ENCODE measurements at regions not wholly inside any gene's neighbourhood (a gene's known extent, or its start where the extent isn't known, plus 50 kb on each side); places are given as distances from the start of the nearest gene placed in this dataset.
"Not testable (repeated sequence)": the region's sequence is repeated elsewhere in the genome, so short reads cannot be mapped to it uniquely, and the experiment has no call there.

DNA sequence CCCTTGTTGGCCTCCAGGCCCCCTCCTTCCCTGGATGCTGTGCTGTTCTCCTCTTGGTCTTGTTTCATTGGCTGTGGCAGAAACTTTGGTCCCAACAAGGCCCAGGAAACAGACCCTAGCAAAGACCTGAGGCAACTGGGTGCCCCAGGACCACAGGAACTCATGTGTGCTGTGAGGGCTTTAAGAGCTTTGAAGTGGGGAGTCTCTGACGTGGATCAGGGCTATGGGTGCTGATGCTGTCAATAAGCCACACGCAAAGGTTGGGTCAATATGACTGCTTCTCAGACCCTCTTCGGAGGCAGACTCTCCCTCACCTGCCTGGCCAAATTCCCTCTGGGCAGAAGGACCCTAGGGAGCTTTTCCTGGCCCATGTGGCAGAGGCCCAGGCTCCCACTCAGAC lies 91.5 kb upstream of the MLN start:
- no peak for DNase-seq (ENCODE audit: low read depth, low spot score)

DNA sequence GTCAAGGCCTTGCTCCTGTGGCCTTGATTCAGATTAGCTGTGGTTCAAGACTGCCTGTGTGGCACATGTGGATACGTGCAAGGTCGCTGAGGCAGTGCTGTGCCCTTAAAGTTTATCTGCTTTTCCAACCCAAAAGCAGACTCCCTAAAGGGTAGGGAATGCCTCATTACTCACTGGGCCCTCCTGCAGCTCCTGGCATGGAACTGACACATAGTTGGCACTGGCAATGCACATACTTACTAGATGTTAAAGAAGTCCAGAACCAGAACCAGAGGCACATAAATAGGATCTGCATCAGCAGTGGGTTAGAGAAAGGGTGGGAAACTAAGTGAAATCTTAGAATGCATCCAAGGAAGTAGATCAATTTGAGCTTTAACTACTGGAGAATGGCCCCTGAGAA lies 90.6 kb upstream of the MLN start:
- DNase-seq (ENCODE audit: low read depth, low spot score): no peak

DNA sequence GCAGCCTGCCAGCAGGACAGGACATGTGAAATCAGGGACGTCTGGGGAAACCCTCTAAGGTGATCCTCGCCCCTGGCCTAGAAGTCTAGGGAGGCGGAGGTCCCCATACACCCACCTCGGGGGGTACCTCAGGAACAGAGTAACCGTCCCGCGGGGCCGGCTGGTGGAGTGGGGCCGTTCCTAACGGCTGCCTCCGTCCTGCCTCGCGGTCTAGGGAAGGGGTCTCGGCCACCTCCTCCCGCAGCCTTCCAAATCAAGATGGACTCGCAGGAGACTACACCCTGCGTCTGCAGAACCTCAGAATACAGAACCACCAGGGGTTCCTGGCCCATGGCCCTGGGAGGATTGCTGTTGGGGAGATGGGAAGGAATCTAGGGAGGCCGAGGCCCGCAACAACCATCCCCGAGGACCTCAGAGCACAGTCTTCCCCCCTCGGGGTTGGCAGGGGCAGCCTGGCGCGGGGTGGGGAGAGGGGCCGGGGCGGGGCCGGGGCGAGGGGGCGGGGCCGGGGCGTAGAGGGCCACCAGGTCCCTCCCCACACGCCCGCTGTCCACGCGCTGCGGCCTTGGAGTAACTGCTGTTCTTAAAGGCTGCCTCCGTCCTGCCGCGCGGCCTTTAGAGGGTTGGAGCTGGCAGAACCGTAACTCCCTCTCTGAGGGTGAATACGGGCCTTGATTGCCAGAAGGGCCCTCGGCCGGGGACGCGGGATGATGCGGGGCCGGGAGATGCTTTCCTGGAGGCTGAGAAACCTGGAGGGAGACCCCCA lies 89.0 kb upstream of the MLN start:
- DNase-seq (ENCODE audit: low read depth, low spot score): no peak

- DNase-seq (ENCODE audit: low read depth, low spot score): no peak
Observed at GRCh38 chr6:33888664-33889200, 84.9 kb upstream of the MLN start.

DNA sequence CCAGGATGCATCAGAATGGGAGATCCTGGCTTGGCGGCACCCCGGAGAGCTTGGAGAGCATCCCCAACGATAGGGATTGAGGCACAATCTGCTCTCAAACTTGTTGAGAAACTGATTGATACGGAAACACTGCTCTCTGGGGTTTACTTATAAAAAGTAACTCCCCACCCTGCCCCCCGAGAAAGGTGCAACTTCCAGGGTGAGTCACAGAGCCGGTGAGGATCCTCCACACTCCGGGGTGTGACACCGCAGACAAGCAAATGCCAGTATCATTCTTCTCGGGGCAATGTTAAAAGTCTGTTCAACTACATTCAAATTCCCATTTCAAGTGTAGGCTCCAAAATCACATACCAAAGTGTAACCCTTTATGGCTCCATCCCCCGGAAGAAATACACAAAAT lies 84.4 kb upstream of the MLN start:
- no peak for DNase-seq (ENCODE audit: low read depth, low spot score)

DNA sequence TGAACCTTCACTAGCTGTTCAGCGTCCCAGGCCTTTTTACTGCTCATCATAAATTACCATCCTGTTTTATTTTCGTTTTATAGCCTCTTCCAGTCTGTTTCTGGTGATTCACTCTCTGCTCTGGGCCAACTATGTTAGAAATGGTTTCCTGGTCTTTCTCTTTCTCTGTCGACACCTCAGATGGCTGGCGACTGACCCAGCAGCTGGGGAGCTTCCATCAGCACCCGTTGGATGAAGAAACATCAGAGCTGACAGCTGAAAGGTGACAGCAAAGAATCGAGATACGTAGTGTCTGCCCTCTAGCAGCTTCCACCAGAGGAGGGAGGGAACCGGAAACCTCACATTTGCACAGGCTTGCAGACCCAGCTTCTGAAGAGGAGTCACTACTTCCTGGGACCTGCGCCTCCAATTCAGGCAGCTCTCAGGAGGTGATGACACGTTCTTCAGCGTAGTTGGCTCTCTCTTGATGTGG lies 82.9 kb upstream of the MLN start:
- no peak for DNase-seq (ENCODE audit: low read depth, low spot score)

DNA sequence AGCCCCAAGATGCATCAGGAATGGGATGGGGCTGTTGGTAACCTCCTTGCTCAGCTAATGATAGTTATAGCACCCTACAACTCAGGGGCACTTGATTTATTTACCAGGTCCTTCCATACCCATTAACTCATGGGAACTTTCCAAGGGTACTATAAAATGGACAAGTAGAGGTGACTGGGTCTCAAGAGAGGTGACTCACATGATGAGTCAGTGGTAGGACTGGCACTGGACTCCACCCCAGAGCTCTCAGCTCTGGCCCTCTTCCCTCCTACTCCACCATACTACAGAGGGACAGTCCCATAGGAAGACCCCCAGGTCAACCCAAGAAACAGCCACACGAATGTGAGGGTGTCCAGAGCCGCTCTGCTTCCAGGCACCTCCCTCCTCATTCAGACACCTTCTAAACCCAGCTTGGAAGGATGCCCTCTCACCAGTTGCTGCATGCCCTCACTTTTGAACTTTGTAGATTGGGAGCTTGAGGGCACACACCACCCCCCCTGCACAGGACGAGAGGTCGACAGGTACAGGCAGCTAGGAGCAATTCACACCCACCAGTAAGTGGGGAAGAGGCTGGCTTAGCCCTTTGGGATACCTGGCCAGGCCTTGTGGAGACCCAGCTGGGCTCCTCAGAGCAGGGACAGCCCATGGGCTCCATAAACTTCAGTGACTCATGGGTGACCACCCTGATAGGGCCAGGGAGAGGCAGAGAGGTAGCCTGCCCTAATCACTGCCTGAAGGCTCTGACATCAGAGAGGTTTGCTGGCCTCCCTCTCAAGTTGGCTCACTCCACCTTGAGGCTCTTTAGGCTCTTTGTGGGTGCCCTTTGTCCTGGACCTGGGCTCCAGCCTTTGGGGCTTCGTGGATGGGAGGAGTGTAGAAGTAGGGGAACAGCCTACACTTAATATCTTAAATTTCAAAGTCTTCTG lies 81.6 kb upstream of the MLN start:
- no peak for DNase-seq (ENCODE audit: low read depth, low spot score)

GRCh38 chr6:33883621-33884020 lies 79.8 kb upstream of the MLN start:
- not testable (repeated sequence) for DNase-seq (ENCODE audit: low read depth, low spot score)

DNA sequence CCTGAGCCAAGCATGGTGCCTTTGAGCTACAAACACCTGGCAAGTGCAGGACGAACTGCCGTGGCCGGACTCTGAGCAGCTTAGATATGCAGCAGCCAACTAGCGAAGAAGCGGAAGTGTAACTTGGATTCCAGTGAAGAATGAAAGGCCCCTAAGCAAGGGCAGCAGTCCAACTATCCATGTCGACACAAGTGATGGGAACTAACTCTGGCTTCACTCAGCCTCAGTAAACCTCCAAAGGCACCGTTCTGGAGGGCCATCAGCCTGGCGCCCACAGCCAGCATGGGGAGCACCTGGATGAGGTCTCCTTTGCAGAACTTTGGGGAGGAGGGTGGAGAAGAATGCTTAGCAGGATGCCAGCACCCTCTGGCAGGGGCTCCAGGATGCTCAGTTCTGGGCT lies 78.4 kb upstream of the MLN start:
- DNase-seq (ENCODE audit: low read depth, low spot score): no peak

DNA sequence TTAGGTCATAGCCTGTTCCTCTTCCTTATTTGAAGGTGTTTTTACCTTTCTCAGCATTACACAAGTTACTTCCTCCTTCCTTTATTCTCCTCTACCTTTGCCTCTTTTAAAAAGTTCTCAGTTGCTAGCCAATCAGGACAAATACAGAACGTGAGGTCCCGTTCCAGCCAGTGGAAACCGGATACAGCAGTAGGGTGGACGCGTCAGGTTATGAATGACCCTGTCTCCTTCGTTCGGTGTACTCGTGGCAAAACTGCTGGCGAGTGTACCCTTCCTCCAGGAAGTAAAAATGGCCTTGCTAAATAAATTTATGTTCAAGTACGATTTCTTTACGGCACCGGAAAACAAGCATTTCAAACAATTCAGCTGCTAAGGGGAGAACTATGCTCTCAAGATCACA lies 77.0 kb upstream of the MLN start:
- no peak for DNase-seq (ENCODE audit: low read depth, low spot score)

DNA sequence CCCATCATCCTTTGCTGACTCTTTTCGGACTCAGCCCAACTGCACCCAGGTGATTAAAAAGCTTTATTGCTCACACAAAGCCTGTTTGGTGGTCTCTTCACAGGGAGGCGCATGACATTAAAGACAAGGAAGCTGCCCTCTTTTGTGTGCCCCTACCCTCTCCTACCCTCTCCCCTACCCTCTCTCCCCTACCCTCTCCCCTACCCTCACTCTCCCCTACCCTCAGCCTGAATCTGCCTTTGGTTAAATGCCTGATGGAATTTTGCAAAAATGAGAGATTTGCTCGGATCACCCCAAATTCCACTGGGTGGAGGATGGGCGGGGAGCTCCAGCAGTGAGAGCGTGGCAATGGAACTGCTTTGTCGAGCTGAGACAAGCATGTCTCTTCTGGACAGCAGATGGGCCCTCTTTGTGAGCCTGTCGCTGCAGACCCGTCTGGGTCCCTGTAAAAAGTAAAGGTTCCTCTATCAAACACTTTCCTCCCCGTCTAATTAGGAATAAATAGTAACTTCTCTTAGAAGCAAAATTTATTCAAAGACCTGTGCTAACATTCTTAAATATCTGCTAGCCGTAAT lies 76.4 kb upstream of the MLN start:
- no peak for DNase-seq (ENCODE audit: low read depth, low spot score)

GRCh38 chr6:33878562-33878961 lies 74.8 kb upstream of the MLN start:
- no peak for DNase-seq (ENCODE audit: low read depth, low spot score)

DNA sequence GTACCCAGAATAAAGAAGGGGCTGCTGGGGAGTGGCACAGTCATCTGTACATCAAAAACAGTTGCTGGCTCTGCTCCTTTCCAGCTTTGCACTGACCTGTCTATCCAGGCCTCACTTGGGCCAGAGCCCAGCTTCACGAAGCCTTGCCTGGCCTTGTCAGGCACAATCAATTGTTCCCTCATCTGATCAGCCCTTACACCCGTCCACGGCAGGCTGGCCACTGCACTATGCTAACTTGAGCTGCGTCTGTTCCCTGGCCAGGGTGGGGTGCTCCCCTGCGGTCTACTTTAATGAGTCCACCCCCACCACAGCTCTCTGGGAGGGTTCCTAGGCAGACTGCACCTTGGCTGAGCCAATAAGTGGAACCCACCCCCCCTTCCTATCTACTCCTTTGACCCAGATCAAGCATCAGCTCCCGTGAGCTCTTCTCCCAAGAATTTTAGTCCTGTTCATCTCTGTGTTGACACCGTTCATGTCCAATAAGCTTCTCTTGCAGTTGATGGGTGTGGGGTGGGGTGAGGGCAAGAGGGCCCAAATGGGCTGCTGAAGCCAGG lies 74.3 kb upstream of the MLN start:
- DNase-seq (ENCODE audit: low read depth, low spot score): no peak

DNA sequence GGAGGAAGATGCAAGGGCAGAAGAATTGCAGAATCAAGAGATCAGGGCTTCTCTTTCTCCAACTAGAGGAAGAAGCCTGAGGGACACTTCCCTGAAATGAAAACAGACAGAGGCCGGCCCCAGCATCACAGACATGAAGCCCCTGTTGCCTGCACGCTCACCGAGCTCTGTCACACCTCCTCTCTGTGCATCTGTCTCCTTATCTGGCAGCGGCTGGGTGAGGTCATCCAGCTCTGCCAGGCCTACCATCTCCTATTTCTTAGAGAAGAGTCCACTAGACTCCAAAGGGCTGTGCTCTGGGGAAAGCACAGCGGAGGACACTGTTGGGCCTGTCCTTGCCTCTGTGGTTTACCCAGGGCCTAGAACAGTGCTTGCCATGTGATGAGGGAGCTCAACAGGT lies 71.9 kb upstream of the MLN start:
- no peak for DNase-seq (ENCODE audit: low read depth, low spot score)

DNA sequence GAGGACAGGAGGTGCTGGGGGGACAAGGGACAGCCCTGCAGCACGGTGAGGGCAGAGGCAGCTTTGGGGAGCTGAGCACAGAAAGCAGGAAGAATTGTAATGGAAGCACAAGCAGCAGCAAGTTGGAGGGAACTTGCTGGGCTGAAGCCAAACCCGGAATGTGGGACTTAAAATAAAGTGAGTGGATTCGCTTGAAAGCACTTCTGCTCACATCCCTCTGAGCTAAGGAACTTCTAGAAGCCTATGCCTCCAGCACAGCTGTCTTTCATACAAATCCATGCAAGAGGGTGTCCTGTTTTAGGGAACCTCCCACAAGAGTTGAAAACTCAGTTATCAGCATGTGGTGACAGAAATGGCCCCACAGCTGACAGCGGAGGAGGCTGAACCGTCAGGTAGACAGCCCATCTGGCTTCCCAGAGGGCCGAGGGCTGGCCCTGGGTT lies 71.4 kb upstream of the MLN start:
- no peak for DNase-seq (ENCODE audit: low read depth, low spot score)

DNA sequence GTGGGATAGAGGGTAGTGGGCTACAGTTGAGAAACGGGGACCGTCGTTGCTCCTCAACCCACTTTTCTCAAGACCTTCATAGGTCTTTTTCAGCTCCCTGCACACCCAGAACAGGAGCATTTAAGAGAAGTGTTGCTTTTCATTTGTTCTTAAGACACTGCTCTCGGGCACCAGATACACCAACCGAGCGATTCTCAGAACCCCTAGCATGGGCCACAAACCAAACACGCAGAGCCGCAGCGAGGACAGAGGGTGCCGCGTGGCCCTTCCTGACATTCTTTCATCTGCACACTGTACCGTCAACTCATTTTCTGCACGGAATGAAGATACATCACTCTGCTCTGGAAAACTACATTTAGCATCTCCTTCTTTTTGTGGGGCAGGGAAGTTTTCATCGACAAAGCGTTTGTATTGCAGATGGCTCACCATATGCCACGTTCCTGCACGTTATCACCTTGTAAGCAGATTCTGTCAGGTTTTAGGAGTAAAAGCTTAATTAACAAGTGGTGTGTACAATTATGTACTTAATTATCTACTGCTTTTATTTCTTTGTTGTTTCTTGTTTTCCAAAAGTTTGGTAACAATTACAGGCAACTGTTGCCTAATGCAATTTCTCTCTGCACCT lies 70.4 kb upstream of the MLN start:
- no peak for DNase-seq (ENCODE audit: low read depth, low spot score)

DNA sequence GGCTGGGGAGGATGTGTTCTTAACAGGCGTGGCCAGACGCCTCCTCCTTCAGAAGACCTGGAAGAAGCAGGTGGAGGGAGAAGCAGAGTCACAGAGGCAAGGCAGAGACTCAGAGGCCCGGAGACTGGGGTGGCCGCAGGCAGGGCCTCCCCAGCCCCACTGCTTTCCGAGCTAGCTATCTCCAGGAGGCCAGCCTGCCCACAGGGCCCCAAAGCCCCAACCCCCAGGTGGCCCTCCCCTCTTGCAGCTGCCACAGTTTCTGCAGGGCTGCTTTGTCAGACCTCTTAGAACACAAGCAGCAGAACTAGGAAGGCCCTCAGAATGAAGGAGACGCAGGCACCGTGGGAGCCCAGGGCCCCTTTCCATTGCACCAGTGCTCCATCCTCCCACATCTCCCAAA lies 69.0 kb upstream of the MLN start:
- DNase-seq (ENCODE audit: low read depth, low spot score): no peak

GRCh38 chr6:33869826-33870423 lies 66.1 kb upstream of the MLN start:
- DNase-seq (ENCODE audit: low read depth, low spot score): no peak

DNA sequence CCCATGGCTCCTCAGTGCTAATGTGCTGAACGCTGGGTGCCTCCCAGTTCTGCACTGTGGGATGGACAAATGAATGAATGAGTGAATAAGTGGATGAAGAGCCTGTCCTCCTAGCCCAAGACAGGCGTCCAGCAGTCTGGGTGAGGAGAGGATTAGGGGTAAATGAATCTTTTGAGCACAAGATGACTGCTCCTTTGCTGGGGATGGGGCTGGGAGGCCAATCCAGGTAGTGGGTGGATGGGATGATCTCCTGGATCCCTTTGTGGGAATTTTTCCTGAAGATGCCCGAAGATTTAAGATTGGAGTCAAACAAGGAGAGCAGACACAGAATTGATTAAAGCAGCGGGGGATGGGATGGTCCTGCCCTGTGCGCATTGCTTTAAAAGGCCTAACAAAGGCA lies 65.3 kb upstream of the MLN start:
- DNase-seq (ENCODE audit: low read depth, low spot score): no peak

GRCh38 chr6:33868141-33868540 lies 64.3 kb upstream of the MLN start:
- DNase-seq (ENCODE audit: low read depth, low spot score): no peak

GRCh38 chr6:33865478-33866077 lies 61.8 kb upstream of the MLN start:
- DNase-seq (ENCODE audit: low read depth, low spot score): no peak

Measured in activated CD4-positive, CD25-positive, alpha-beta regulatory T cell treated with anti-CD3 and anti-CD28 coated beads, Interleukin-2, amount 50 U/mL, for 16 hours (primary cell).